ENCODE measurements at regions not wholly inside any gene's neighbourhood (a gene's known extent, or its start where the extent isn't known, plus 50 kb on each side); places are given as distances from the start of the nearest gene placed in this dataset.

DNA sequence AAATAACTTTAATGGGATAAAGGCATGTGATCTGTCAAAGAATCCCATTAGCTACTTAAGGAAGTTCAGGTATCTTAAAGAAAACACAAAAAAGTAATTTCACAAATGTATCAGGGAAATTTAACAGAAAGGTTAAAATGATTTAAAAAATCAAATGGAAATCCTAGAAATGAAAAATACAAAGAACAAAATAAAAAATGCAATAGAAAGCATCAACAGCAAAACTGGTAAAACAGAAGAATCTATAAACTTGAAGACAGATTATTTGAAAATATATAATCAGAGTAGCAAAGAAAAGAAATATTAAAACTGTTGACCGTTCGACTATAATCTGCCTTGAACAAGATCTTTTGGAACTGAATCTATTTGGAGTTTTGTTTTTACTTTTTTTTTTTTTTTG is 279.4 kb upstream of the SYT1 start:
- intact Hi-C loops (cut with micrococcal nuclease), result no loop called here
- Histone ChIP-seq H3K9ac (ENCODE audit: low read length) (no peak overlapping the region), H3K4me1 (ENCODE audit: insufficient read depth, low read length) (no peaks in the 10 kb centered on the region), H3K36me3 (ENCODE audit: low read depth, low read length) (no peaks in the 10 kb centered on the region), H3K79me2 (ENCODE audit: low read length) (no peaks in the 10 kb centered on the region), H3K27ac (ENCODE audit: low read length) (no peak overlapping the region), H3K27me3 (ENCODE audit: low read length) (no peaks in the 10 kb centered on the region), H3K4me2 (ENCODE audit: low read length) (no peak overlapping the region), H3K9me2 (replicated peaks; ENCODE audit: low read length) (no peaks in the 10 kb centered on the region), H3K4me3 (ENCODE audit: low read length) (no peak overlapping the region), H3K9me3 (ENCODE audit: low read length) (peaks cover 9% of the 10 kb centered on the region; the same call in 1 of the 2 replicates), H2AFZ (ENCODE audit: low read length) (no peak overlapping the region), H3F3A (ENCODE audit: low read length, unreplicated experiment) (no peaks in the 10 kb centered on the region), H4K20me1 (ENCODE audit: low read length) (no peaks in the 10 kb centered on the region)
- ATAC-seq (no peak), DNase-seq (no peak)
- CTCF ChIA-PET, result no interaction called here
- POLR2A ChIA-PET (ENCODE audit: unreplicated experiment), result no interaction called here
- BruUV-seq (replicated peaks), result no TSS peak
- TF ChIP-seq, protein P1, sequence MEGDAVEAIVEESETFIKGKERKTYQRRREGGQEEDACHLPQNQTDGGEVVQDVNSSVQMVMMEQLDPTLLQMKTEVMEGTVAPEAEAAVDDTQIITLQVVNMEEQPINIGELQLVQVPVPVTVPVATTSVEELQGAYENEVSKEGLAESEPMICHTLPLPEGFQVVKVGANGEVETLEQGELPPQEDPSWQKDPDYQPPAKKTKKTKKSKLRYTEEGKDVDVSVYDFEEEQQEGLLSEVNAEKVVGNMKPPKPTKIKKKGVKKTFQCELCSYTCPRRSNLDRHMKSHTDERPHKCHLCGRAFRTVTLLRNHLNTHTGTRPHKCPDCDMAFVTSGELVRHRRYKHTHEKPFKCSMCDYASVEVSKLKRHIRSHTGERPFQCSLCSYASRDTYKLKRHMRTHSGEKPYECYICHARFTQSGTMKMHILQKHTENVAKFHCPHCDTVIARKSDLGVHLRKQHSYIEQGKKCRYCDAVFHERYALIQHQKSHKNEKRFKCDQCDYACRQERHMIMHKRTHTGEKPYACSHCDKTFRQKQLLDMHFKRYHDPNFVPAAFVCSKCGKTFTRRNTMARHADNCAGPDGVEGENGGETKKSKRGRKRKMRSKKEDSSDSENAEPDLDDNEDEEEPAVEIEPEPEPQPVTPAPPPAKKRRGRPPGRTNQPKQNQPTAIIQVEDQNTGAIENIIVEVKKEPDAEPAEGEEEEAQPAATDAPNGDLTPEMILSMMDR (conservative IDR thresholded peaks at IDR 0.05; ENCODE audit: low read depth, low read length), result no peak
- TF ChIP-seq EZH2 (IDR thresholded peaks at IDR 0.05; ENCODE audit: low read length, unreplicated experiment), result no peak
- no peak for TF ChIP-seq EZH2phosphoT487 (IDR thresholded peaks at IDR 0.05; ENCODE audit: borderline replicate concordance, low read length)

DNA sequence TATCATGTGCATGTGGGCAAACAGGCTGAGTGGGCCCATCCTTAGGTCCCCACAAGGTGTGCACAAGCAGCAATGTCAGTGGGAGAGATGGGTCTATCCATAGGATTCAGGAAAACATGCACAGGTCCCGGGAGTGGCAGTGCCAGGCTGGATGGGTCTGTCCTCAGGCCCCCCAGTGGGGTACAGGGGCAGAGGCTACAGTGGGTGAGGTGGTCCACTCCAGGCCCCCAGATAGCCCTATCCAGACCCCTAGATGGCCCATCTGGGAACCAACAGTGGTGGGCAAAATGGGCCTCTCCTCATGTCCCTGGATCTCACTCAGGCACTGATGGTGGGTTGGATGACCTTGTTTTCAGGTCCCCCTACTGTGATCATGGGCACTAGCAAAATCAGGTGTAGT is 277.8 kb upstream of the SYT1 start:
- POLR2A ChIA-PET (ENCODE audit: unreplicated experiment), result no interaction called here
- Histone ChIP-seq H3K4me1 (ENCODE audit: insufficient read depth, low read length) (no peaks in the 10 kb centered on the region), H3K27ac (ENCODE audit: low read length) (no peak overlapping the region), H3F3A (ENCODE audit: low read length, unreplicated experiment) (no peaks in the 10 kb centered on the region), H3K4me3 (ENCODE audit: low read length) (no peak overlapping the region), H2AFZ (ENCODE audit: low read length) (no peak overlapping the region), H4K20me1 (ENCODE audit: low read length) (no peaks in the 10 kb centered on the region), H3K36me3 (ENCODE audit: low read depth, low read length) (no peaks in the 10 kb centered on the region), H3K27me3 (ENCODE audit: low read length) (no peaks in the 10 kb centered on the region), H3K9me3 (ENCODE audit: low read length) (peaks cover 9% of the 10 kb centered on the region; the same call in 1 of the 2 replicates), H3K79me2 (ENCODE audit: low read length) (no peaks in the 10 kb centered on the region), H3K9me2 (replicated peaks; ENCODE audit: low read length) (no peaks in the 10 kb centered on the region), H3K9ac (ENCODE audit: low read length) (no peak overlapping the region), H3K4me2 (ENCODE audit: low read length) (no peak overlapping the region)
- DNase-seq (no peak), ATAC-seq (no peak)
- BruUV-seq (replicated peaks), result no TSS peak
- TF ChIP-seq, protein P1 (conservative IDR thresholded peaks at IDR 0.05; ENCODE audit: low read depth, low read length), result no peak
- TF ChIP-seq EZH2 (IDR thresholded peaks at IDR 0.05; ENCODE audit: low read length, unreplicated experiment), result no peak
- no peak for TF ChIP-seq EZH2phosphoT487 (IDR thresholded peaks at IDR 0.05; ENCODE audit: borderline replicate concordance, low read length)
- CTCF ChIA-PET, result no interaction called here
- intact Hi-C loops (cut with micrococcal nuclease), result no loop called here

DNA sequence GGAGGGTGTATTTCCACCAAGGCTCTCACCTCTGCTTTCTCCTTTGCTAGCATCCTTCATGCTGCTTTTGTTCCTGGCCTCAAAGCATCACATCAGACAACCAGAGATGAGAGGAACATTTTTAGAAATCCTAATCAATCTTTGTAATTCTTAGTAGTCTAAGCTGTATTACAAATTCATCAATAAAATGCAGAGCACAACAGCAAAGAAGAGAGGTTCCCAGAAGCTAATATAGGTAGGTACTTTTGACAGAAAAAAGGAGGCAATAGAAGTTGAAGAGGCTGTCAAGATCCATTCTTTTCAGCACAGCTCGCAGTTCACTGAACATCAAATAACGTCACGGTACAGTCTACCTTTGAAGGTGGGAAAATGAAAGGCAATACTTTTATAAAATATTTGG is 265.2 kb upstream of the SYT1 start:
- no peaks in the 10 kb centered on the region for H3K79me2 ChIP-seq (ENCODE audit: low read length)
- H3K27me3 ChIP-seq (ENCODE audit: low read length), result no peaks in the 10 kb centered on the region
- no peaks in the 10 kb centered on the region for H3K9me3 ChIP-seq (ENCODE audit: low read length)
- no peaks in the 10 kb centered on the region for H4K20me1 ChIP-seq (ENCODE audit: low read length)
- H3K4me1 ChIP-seq (ENCODE audit: insufficient read depth, low read length), result no peaks in the 10 kb centered on the region
- H2AFZ ChIP-seq (ENCODE audit: low read length), result no peak overlapping the region
- H3K9ac ChIP-seq (ENCODE audit: low read length), result no peak overlapping the region
- ATAC-seq (no peak), DNase-seq (no peak)
- no peak for TF ChIP-seq EZH2 (IDR thresholded peaks at IDR 0.05; ENCODE audit: low read length, unreplicated experiment)
- TF ChIP-seq, protein P1 (conservative IDR thresholded peaks at IDR 0.05; ENCODE audit: low read depth, low read length), result no peak
- TF ChIP-seq EZH2phosphoT487 (IDR thresholded peaks at IDR 0.05; ENCODE audit: borderline replicate concordance, low read length), result no peak
- H3K9me2 ChIP-seq (replicated peaks; ENCODE audit: low read length), result no peaks in the 10 kb centered on the region
- no peak overlapping the region for H3K27ac ChIP-seq (ENCODE audit: low read length)
- no peak overlapping the region for H3K4me3 ChIP-seq (ENCODE audit: low read length)
- H3K36me3 ChIP-seq (ENCODE audit: low read depth, low read length), result no peaks in the 10 kb centered on the region
- H3K4me2 ChIP-seq (ENCODE audit: low read length), result no peak overlapping the region
- intact Hi-C loops (cut with micrococcal nuclease), result no loop called here
- CTCF ChIA-PET, result no interaction called here
- no TSS peak for BruUV-seq (replicated peaks)
- POLR2A ChIA-PET (ENCODE audit: unreplicated experiment), result interaction anchor here (0.7 kb wide), 1 partner anchor 127 kb away, joined by 3 read pairs; no protein-coding TSS in a partner anchor
- no peaks in the 10 kb centered on the region for H3F3A ChIP-seq (ENCODE audit: low read length, unreplicated experiment)
